ENCODE measurements at regions not wholly inside any gene's neighbourhood (a gene's known extent, or its start where the extent isn't known, plus 50 kb on each side); places are given as distances from the start of the nearest gene placed in this dataset.
A peak's percentile ranks its signal among the peaks of the same experiment; 100 is the strongest.
"Not testable (repeated sequence)": the region's sequence is repeated elsewhere in the genome, so short reads cannot be mapped to it uniquely, and the experiment has no call there.

DNA sequence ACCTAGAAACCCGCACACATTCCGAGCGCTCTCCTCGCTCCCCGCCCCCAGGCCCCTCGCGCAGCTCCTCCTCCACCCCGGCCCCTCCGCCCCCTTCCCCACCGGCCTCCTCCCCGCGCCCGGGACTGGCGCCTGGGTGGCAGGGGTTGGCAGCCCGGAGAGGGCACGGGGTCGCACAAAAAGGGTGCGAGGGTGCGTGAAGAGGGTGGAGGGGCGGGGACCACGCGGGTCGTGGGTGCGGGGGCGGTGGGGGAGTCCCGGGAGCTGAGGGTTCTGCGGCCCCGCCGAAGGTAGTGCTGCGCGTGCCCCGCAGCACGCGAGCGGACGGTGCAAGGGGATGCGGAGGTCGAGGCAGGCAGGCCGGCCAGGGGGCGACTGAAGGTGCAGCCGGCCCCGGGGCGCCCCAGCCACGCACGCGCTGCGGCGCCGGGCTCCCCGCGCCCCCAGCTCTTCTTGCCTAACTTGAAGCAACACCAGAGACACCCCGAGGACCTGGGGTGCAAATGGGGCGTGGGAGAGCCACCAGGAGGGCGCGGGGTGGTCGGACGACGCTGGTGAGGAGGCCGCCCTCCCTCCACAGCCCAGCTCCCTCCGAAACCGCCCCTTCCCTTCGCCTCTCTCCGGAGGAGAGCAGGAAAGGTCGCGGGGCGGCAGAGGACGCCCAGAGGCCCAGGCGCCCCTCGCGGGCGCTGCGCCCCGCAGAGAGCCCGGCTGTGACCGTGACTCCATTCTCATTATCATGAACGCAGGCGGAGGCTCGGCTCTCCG is 174.7 kb downstream of the ATP6V0E2 start:
- H3K27ac ChIP-seq (ENCODE audit: low read depth, low read length); H3K79me1 ChIP-seq (ENCODE audit: low read depth, low read length); H2BK120ac ChIP-seq (replicated peaks; ENCODE audit: low read depth, low read length); H4K5ac ChIP-seq (ENCODE audit: insufficient read length, low read depth, low read length); H3K27me3 ChIP-seq (replicated peaks in 1 of 4; ENCODE audit: control insufficient read depth in 3 of 4, extremely low read depth in 1 of 4, insufficient read depth in 3 of 4, low read length in 3 of 4); H3K9ac ChIP-seq (replicated peaks in 1 of 4; ENCODE audit: extremely low read depth in 1 of 4, low read depth in 3 of 4, low read length in 3 of 4); H3K79me2 ChIP-seq (ENCODE audit: control insufficient read depth in 1 of 2, insufficient read depth in 2 of 2, low read length in 2 of 2); H3K14ac ChIP-seq (ENCODE audit: insufficient read length); H4K20me1 ChIP-seq (replicated peaks in 1 of 2; ENCODE audit: control insufficient read depth in 1 of 2, insufficient read depth in 2 of 2, low read length in 2 of 2); POLR2A ChIA-PET (ENCODE audit: partially characterized antibody); H3K4ac ChIP-seq (replicated peaks; ENCODE audit: insufficient read length, low read depth, low read length); H2AK5ac ChIP-seq (ENCODE audit: low read depth, low read length); H3K23ac ChIP-seq (ENCODE audit: insufficient read length); H2BK12ac ChIP-seq (ENCODE audit: low read depth, low read length); H3K36me3 ChIP-seq (ENCODE audit: control insufficient read depth in 2 of 4, insufficient read depth in 4 of 4, low read length in 3 of 4); H2BK5ac ChIP-seq (ENCODE audit: low read depth, low read length); H4K91ac ChIP-seq (replicated peaks; ENCODE audit: insufficient read length, low read length); H3K9me3 ChIP-seq (ENCODE audit: insufficient read depth in 2 of 2, low read depth in 1 of 2, low read length in 1 of 2); CTCF ChIA-PET (ENCODE audit: partially characterized antibody); H2AFZ ChIP-seq (ENCODE audit: low read length); H3K56ac ChIP-seq (replicated peaks; ENCODE audit: insufficient read length, low read depth, low read length); H3K23me2 ChIP-seq (ENCODE audit: low read depth, low read length); H3K4me1 ChIP-seq (replicated peaks in 1 of 4; ENCODE audit: control insufficient read depth in 3 of 4, insufficient read depth in 4 of 4, low read length in 3 of 4); H2BK15ac ChIP-seq (ENCODE audit: low read length); H2BK20ac ChIP-seq (ENCODE audit: low read length); FAIRE-seq: not testable (repeated sequence)
- peak overlapping the region; percentile 27 to 59 (median 31) for H3K4me3 ChIP-seq (ENCODE audit: extremely low read depth in 1 of 4, insufficient read depth in 2 of 4, low read depth in 3 of 4, low read length in 4 of 4)
- 0 out of 2 replicates have a peak overlapping the region, but pooled peaks have one; percentile 71 for H3K18ac ChIP-seq (ENCODE audit: extremely low read depth, low read length)
- DNase-seq (ENCODE audit: low read depth in 1 of 2, low spot score in 2 of 2) = peak in 1 of 2 experiments; percentile 75
- peak overlapping the region; percentile 69 to 77 for H3K4me2 ChIP-seq (ENCODE audit: insufficient read depth in 1 of 2, low read depth in 2 of 2, low read length in 2 of 2)
- H4K8ac ChIP-seq (ENCODE audit: extremely low read depth, insufficient read depth, low read length) = 0 out of 2 replicates have a peak overlapping the region, but pooled peaks have one; percentile 51
- WGBS, 2 experiments (ENCODE audit: extremely low coverage in 1 of 2, insufficient coverage in 1 of 2, insufficient read length in 1 of 2, insufficient replicate concordance in 2 of 2, low coverage in 1 of 2, low lambda C conversion rate in 2 of 2, missing lambda C conversion rate in 1 of 2) = 0% methylated on average over 32 of the region's 79 CpGs; no CpG with 5 or more reads in 1 of the 2 experiments
- TF ChIP-seq KDM4A (IDR thresholded peaks at IDR 0.05; ENCODE audit: low read depth, low read length, severe bottlenecking) = peak; percentile 19
